SU-DHL-6 (cell line): ENCODE measurements at regions not wholly inside any gene's neighbourhood (a gene's known extent, or its start where the extent isn't known, plus 50 kb on each side); places are given as distances from the start of the nearest gene placed in this dataset.

Experiments
- H2AFZ ChIP-seq: fragments of 200-600 bp; sonication (generic); 2 replicates; pipeline ENCODE4 v1.6.1; 2014; ENCODE audit warnings: low read depth, mild to moderate bottlenecking, moderate library complexity, mixed read lengths, antibody characterized with exemption, low read length; ENCODE audit not compliant: severe bottlenecking
- H3F3A ChIP-seq: fragments of 200-600 bp; shearing (Covaris generic); 2 replicates; pipeline ENCODE4 v1.6.0; 2016; ENCODE audit warnings: antibody characterized with exemption, mild to moderate bottlenecking; ENCODE audit not compliant: insufficient read depth
- H3K27ac ChIP-seq: fragments of 200-600 bp; sonication (generic); 2 replicates; pipeline ENCODE4 v1.5.1; 2016; ENCODE audit warnings: low read depth, mild to moderate bottlenecking, low read length, moderate library complexity, mixed read lengths
- H3K27me3 ChIP-seq: fragments of 200-600 bp; sonication (generic), shearing (Covaris generic); 2 replicates; pipeline ENCODE4 v1.6.0; 2014; ENCODE audit warnings: mild to moderate bottlenecking, low read length
- H3K36me3 ChIP-seq: fragments of 200-600 bp; sonication (generic); 2 replicates; pipeline ENCODE4 v1.6.1; 2014; ENCODE audit warnings: mild to moderate bottlenecking, low read length, mixed read lengths
- H3K4me2 ChIP-seq: fragments of 300-600, 200-600 bp; shearing (Covaris generic), sonication (generic); 2 replicates; pipeline ENCODE4 v1.6.0; 2014; ENCODE audit warnings: low read length, low read depth, mild to moderate bottlenecking; ENCODE audit not compliant: poor library complexity, severe bottlenecking
- H3K4me3 ChIP-seq: fragments of 200-600 bp; sonication (generic); 2 replicates; pipeline ENCODE4 v1.5.1; 2014; ENCODE audit warnings: antibody characterized with exemption, low read length, mild to moderate bottlenecking, mixed read lengths; ENCODE audit not compliant: insufficient read depth, poor library complexity, severe bottlenecking
- H3K79me2 ChIP-seq: fragments of 200-600 bp; sonication (generic); 2 replicates; pipeline ENCODE4 v1.6.1; 2014; ENCODE audit warnings: mild to moderate bottlenecking, low read length, moderate library complexity; ENCODE audit not compliant: insufficient read depth
- H3K9ac ChIP-seq: fragments of 200-600 bp; sonication (generic); 2 replicates; pipeline ENCODE4 v1.7.0; 2014; ENCODE audit warnings: mild to moderate bottlenecking, low read length
- H3K9me2 ChIP-seq: fragments of 200-600 bp; sonication (generic); replicated peaks from 2 replicates; pipeline ENCODE4 v1.6.1; 2014; ENCODE audit warnings: low read length; ENCODE audit not compliant: insufficient read depth
- H3K9me3 ChIP-seq: fragments of 200-600 bp; sonication (generic); 2 replicates; pipeline ENCODE4 v1.6.1; 2014; ENCODE audit warnings: low read length, mixed read lengths; ENCODE audit not compliant: insufficient read depth
- H4K20me1 ChIP-seq: fragments of 200-600 bp; sonication (generic); 2 replicates; pipeline ENCODE4 v1.6.1; 2014; ENCODE audit warnings: low read depth, mild to moderate bottlenecking, antibody characterized with exemption, low read length, moderate library complexity, mixed read lengths
- CTCF ChIP-seq: fragments of 200-600 bp; sonication (generic); IDR thresholded peaks from one replicate; pipeline ENCODE4 v1.5.1; 2017; ENCODE audit warnings: antibody characterized with exemption, mild to moderate bottlenecking, low read length, moderate library complexity; ENCODE audit not compliant: insufficient read depth, poor library complexity, severe bottlenecking
- EZH2phosphoT487 ChIP-seq: fragments of 200-600 bp; sonication (generic), shearing (Covaris generic); conservative IDR thresholded peaks from 2 replicates; pipeline ENCODE4 v1.6.1; 2018; ENCODE audit warnings: mild to moderate bottlenecking, antibody characterized with exemption, low read length, moderate library complexity, mixed read lengths

- Histone ChIP-seq H3K79me2 (no peaks in the 10 kb centered on the region), H4K20me1 (no peaks in the 10 kb centered on the region), H3K4me2 (no peak overlapping the region), H3K27ac (no peak overlapping the region), H3K36me3 (no peaks in the 10 kb centered on the region), H3K9ac (no peak overlapping the region), H3K9me3 (no peaks in the 10 kb centered on the region), H3F3A (no peaks in the 10 kb centered on the region), H3K9me2 (no peaks in the 10 kb centered on the region), H3K4me3 (no peak overlapping the region), H3K27me3 (no peaks in the 10 kb centered on the region), H2AFZ (no peak overlapping the region)
- no peak for TF ChIP-seq EZH2phosphoT487
- no peak for TF ChIP-seq CTCF
Measured at GRCh38 chr1:87530042-87530807, 201.5 kb downstream of the LMO4 start.

- Histone ChIP-seq H3K27me3 (no peaks in the 10 kb centered on the region), H3K9me2 (no peaks in the 10 kb centered on the region), H3K4me3 (no peak overlapping the region), H4K20me1 (no peaks in the 10 kb centered on the region), H3K4me2 (no peak overlapping the region), H3K9me3 (no peaks in the 10 kb centered on the region), H3K36me3 (no peaks in the 10 kb centered on the region), H3F3A (no peaks in the 10 kb centered on the region), H3K9ac (no peak overlapping the region), H2AFZ (no peak overlapping the region), H3K27ac (no peak overlapping the region), H3K79me2 (no peaks in the 10 kb centered on the region)
- no peak for TF ChIP-seq CTCF
- no peak for TF ChIP-seq EZH2phosphoT487
Measured at GRCh38 chr1:87535551-87535950, 206.9 kb downstream of the LMO4 start.

- Histone ChIP-seq H3K36me3 (no peaks in the 10 kb centered on the region; the same call in 1 of the 2 replicates), H3K4me2 (no peak overlapping the region), H4K20me1 (no peaks in the 10 kb centered on the region), H3K9me3 (peaks cover 14% of the 10 kb centered on the region; the same call in 1 of the 2 replicates), H3K4me3 (no peak overlapping the region), H3K9ac (no peak overlapping the region), H3K27me3 (no peaks in the 10 kb centered on the region), H3K9me2 (no peaks in the 10 kb centered on the region), H2AFZ (no peak overlapping the region), H3K79me2 (no peaks in the 10 kb centered on the region), H3F3A (no peaks in the 10 kb centered on the region), H3K27ac (no peak overlapping the region)
- no peak for TF ChIP-seq CTCF
- TF ChIP-seq EZH2phosphoT487 = no peak
Measured at GRCh38 chr1:87539147-87539546, 210.5 kb downstream of the LMO4 start.
